GM23338 (cell line): ENCODE measurements at regions not wholly inside any gene's neighbourhood (a gene's known extent, or its start where the extent isn't known, plus 50 kb on each side); places are given as distances from the start of the nearest gene placed in this dataset.
A peak's percentile ranks its signal among the peaks of the same experiment; 100 is the strongest.

Experiments used
- ATAC-seq: fragments of 200-7000 bp; cut with Tn5 transposase; 3 replicates; pipeline ENCODE4 v1.9.1; 2020
- DNase-seq: peaks from one replicate; pipeline ENCODE4 v3.0.0-alpha.2; 2015; ENCODE audit warnings: low spot score
- H2AFZ ChIP-seq: fragments of 200-600 bp; sonication (generic); 2 replicates; pipeline ENCODE4 v1.8.0; 2016; ENCODE audit warnings: antibody characterized with exemption, mild to moderate bottlenecking, moderate library complexity
- H3F3A ChIP-seq: fragments of 200-600 bp; sonication (generic); replicated peaks from 2 replicates; pipeline ENCODE4 v1.8.0; 2017; ENCODE audit warnings: antibody characterized with exemption, mixed run types, low read depth
- H3K27ac ChIP-seq: fragments of 200-600 bp; sonication (generic); 2 replicates; pipeline ENCODE4 v1.6.1; 2016; ENCODE audit warnings: low read depth
- H3K27me3 ChIP-seq: fragments of 200-600 bp; sonication (generic); 2 replicates; pipeline ENCODE4 v1.8.0; 2016; ENCODE audit warnings: mild to moderate bottlenecking, mixed run types, moderate library complexity; ENCODE audit not compliant: insufficient read depth
- H3K36me3 ChIP-seq: fragments of 200-600 bp; sonication (generic); 2 replicates; pipeline ENCODE4 v1.8.0; 2016; ENCODE audit warnings: mild to moderate bottlenecking; ENCODE audit not compliant: insufficient read depth
- H3K4me1 ChIP-seq: fragments of 200-600 bp; sonication (generic); 2 replicates; pipeline ENCODE4 v1.8.0; 2016; ENCODE audit warnings: mild to moderate bottlenecking, moderate library complexity; ENCODE audit not compliant: insufficient read depth
- H3K4me2 ChIP-seq: fragments of 200-600 bp; sonication (generic); 2 replicates; pipeline ENCODE4 v1.7.1; 2017; ENCODE audit warnings: mixed run types
- H3K4me3 ChIP-seq: fragments of 200-600 bp; sonication (generic); 2 replicates; pipeline ENCODE4 v1.6.1; 2016; ENCODE audit warnings: mixed run types
- H3K79me2 ChIP-seq: fragments of 200-600 bp; sonication (generic); replicated peaks from 2 replicates; pipeline ENCODE4 v1.8.0; 2017; ENCODE audit warnings: mild to moderate bottlenecking; ENCODE audit not compliant: insufficient read depth
- H3K9me2 ChIP-seq: fragments of 200-600 bp; sonication (generic); 2 replicates; pipeline ENCODE4 v1.8.0; 2017; ENCODE audit not compliant: insufficient read depth
- H4K20me1 ChIP-seq: fragments of 200-600 bp; sonication (generic); replicated peaks from 2 replicates; pipeline ENCODE4 v1.8.0; 2017; ENCODE audit warnings: mild to moderate bottlenecking; ENCODE audit not compliant: insufficient read depth
- H3K27ac Mint-ChIP-seq: 2 replicates; pipeline ENCODE4 v1.8.0; 2020; ENCODE audit warnings: inconsistent platforms, mild to moderate bottlenecking, moderate library complexity, mixed read lengths
- H3K27me3 Mint-ChIP-seq: 3 replicates; pipeline ENCODE4 v1.8.0; 2022; ENCODE audit warnings: low read depth, mild to moderate bottlenecking, moderate library complexity, mixed read lengths, inconsistent platforms; ENCODE audit not compliant: insufficient read depth, poor library complexity
- H3K36me3 Mint-ChIP-seq: 3 replicates; pipeline ENCODE4 v1.8.0; 2021; ENCODE audit warnings: low read depth, mild to moderate bottlenecking, inconsistent platforms, moderate library complexity, mixed read lengths
- H3K4me1 Mint-ChIP-seq: 3 replicates; pipeline ENCODE4 v1.8.0; 2020; ENCODE audit warnings: mild to moderate bottlenecking, inconsistent platforms, mixed read lengths
- H3K4me3 Mint-ChIP-seq: 3 replicates; pipeline ENCODE4 v1.8.0; 2021; ENCODE audit warnings: moderate library complexity, mild to moderate bottlenecking, inconsistent platforms, mixed read lengths
- H3K9me3 Mint-ChIP-seq: 3 replicates; pipeline ENCODE4 v1.8.0; 2020; ENCODE audit warnings: moderate library complexity, mild to moderate bottlenecking, inconsistent platforms, mixed read lengths
- ETS1 ChIP-seq: IDR thresholded peaks from 2 replicates; pipeline ENCODE4 v1.6.1; 2016; ENCODE audit warnings: antibody characterized with exemption
- EZH2 ChIP-seq: fragments of 200-600 bp; sonication (generic); IDR thresholded peaks from one replicate; pipeline ENCODE4 v1.8.0; 2017; ENCODE audit warnings: antibody characterized with exemption, mild to moderate bottlenecking, low read depth; ENCODE audit not compliant: unreplicated experiment
- EZH2phosphoT487 ChIP-seq: fragments of 200-600 bp; sonication (generic); IDR thresholded peaks from one replicate; pipeline ENCODE4 v1.8.1; 2018; ENCODE audit warnings: antibody characterized with exemption; ENCODE audit not compliant: unreplicated experiment
- JUNB ChIP-seq: IDR thresholded peaks from one replicate; pipeline ENCODE4 v1.6.1; 2016; ENCODE audit warnings: antibody characterized with exemption; ENCODE audit not compliant: unreplicated experiment
- NANOG ChIP-seq: IDR thresholded peaks from 2 replicates; pipeline ENCODE4 v1.6.1; 2016; ENCODE audit warnings: antibody characterized with exemption, borderline replicate concordance
- POLR2AphosphoS5 ChIP-seq: IDR thresholded peaks from 2 replicates; pipeline ENCODE4 v1.6.1; 2016; ENCODE audit warnings: antibody characterized with exemption, low read depth
- STAT1 ChIP-seq: IDR thresholded peaks from one replicate; pipeline ENCODE4 v1.6.1; 2016; ENCODE audit warnings: antibody characterized with exemption; ENCODE audit not compliant: unreplicated experiment
- ZNF114 ChIP-seq: fragments of 250-450 bp; sonication (Bioruptor Pico); IDR thresholded peaks from 2 replicates; pipeline ENCODE4 v1.5.0; 2020; ENCODE audit warnings: mild to moderate bottlenecking, moderate library complexity
- ZNF331 ChIP-seq: fragments of 250-450 bp; sonication (Bioruptor Pico); IDR thresholded peaks from 2 replicates; pipeline ENCODE4 v1.5.0; 2020; ENCODE audit warnings: low read depth, mild to moderate bottlenecking, moderate library complexity
- TF ChIP-seq, protein P1 (sequence below): IDR thresholded peaks from one replicate; pipeline ENCODE4 v1.6.1; 2018; ENCODE audit warnings: antibody characterized with exemption; ENCODE audit not compliant: unreplicated experiment
- TF ChIP-seq, protein P2 (sequence below), 2 experiments: fragments of 200-600 bp in 1 of 2; sonication (generic) in 1 of 2; conservative IDR thresholded peaks; 2 replicates each; pipeline versions ENCODE4 v1.5.1 to v1.6.1; 2016 to 2017; ENCODE audit warnings: antibody characterized with exemption in 2 of 2, low read depth in 2 of 2, mild to moderate bottlenecking in 2 of 2, moderate library complexity in 1 of 2
- TF ChIP-seq, protein P3 (sequence below): fragments of 250-450 bp; sonication (Bioruptor Pico); IDR thresholded peaks from 2 replicates; pipeline ENCODE4 v1.5.0; 2020; ENCODE audit warnings: mild to moderate bottlenecking, moderate library complexity

- TF ChIP-seq EZH2: no peak
- TF ChIP-seq ZNF331 (CRISPR knock-in tag): no peak
- TF ChIP-seq POLR2AphosphoS5: no peak
- no peak for TF ChIP-seq NANOG
- no peak for TF ChIP-seq EZH2phosphoT487
- no peak for TF ChIP-seq JUNB
- TF ChIP-seq ZNF114 (CRISPR knock-in tag): no peak
- no peak for TF ChIP-seq ETS1
Observed at GRCh38 chr16:26987597-26988010, 79.1 kb upstream of the C16orf82 start (continued).

- no peak overlapping the region for H3K27ac ChIP-seq
- H4K20me1 ChIP-seq: no peaks in the 10 kb centered on the region
- H3K4me3 Mint-ChIP-seq: no peak overlapping the region
- no peak overlapping the region for H3K4me2 ChIP-seq
- H3K36me3 Mint-ChIP-seq: peaks cover 14% of the 10 kb centered on the region; the same call in 2 of the 3 replicates
- H3K9me3 Mint-ChIP-seq: peaks cover 91% of the 10 kb centered on the region
- H3K4me1 Mint-ChIP-seq: peaks cover 22% of the 10 kb centered on the region
- no peaks in the 10 kb centered on the region for H3K36me3 ChIP-seq
- peaks cover 5% of the 10 kb centered on the region for H3K27me3 Mint-ChIP-seq
- peaks cover 9% of the 10 kb centered on the region for H3K9me2 ChIP-seq
- H3K27ac Mint-ChIP-seq: no peak overlapping the region
- H3F3A ChIP-seq: 0 out of 2 replicates have a peak, but pooled peaks cover 10% of the 10 kb centered on the region
- no peaks in the 10 kb centered on the region for H3K27me3 ChIP-seq
- H3K79me2 ChIP-seq: no peaks in the 10 kb centered on the region
- DNase-seq (no peak), ATAC-seq (no peak)
- peaks cover 25% of the 10 kb centered on the region for H3K4me1 ChIP-seq
- H3K4me3 ChIP-seq: no peak overlapping the region
- H2AFZ ChIP-seq: peak overlapping the region; percentile 47; the same call in 1 of the 2 replicates
- TF ChIP-seq, protein P1, sequence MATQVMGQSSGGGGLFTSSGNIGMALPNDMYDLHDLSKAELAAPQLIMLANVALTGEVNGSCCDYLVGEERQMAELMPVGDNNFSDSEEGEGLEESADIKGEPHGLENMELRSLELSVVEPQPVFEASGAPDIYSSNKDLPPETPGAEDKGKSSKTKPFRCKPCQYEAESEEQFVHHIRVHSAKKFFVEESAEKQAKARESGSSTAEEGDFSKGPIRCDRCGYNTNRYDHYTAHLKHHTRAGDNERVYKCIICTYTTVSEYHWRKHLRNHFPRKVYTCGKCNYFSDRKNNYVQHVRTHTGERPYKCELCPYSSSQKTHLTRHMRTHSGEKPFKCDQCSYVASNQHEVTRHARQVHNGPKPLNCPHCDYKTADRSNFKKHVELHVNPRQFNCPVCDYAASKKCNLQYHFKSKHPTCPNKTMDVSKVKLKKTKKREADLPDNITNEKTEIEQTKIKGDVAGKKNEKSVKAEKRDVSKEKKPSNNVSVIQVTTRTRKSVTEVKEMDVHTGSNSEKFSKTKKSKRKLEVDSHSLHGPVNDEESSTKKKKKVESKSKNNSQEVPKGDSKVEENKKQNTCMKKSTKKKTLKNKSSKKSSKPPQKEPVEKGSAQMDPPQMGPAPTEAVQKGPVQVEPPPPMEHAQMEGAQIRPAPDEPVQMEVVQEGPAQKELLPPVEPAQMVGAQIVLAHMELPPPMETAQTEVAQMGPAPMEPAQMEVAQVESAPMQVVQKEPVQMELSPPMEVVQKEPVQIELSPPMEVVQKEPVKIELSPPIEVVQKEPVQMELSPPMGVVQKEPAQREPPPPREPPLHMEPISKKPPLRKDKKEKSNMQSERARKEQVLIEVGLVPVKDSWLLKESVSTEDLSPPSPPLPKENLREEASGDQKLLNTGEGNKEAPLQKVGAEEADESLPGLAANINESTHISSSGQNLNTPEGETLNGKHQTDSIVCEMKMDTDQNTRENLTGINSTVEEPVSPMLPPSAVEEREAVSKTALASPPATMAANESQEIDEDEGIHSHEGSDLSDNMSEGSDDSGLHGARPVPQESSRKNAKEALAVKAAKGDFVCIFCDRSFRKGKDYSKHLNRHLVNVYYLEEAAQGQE: no peak
- TF ChIP-seq JUNB (no peak), EZH2 (no peak), ZNF114 (CRISPR knock-in tag) (no peak), ETS1 (no peak), STAT1 (no peak)
- TF ChIP-seq, protein P2, sequence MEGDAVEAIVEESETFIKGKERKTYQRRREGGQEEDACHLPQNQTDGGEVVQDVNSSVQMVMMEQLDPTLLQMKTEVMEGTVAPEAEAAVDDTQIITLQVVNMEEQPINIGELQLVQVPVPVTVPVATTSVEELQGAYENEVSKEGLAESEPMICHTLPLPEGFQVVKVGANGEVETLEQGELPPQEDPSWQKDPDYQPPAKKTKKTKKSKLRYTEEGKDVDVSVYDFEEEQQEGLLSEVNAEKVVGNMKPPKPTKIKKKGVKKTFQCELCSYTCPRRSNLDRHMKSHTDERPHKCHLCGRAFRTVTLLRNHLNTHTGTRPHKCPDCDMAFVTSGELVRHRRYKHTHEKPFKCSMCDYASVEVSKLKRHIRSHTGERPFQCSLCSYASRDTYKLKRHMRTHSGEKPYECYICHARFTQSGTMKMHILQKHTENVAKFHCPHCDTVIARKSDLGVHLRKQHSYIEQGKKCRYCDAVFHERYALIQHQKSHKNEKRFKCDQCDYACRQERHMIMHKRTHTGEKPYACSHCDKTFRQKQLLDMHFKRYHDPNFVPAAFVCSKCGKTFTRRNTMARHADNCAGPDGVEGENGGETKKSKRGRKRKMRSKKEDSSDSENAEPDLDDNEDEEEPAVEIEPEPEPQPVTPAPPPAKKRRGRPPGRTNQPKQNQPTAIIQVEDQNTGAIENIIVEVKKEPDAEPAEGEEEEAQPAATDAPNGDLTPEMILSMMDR (conservative IDR thresholded peaks at IDR 0.05; ENCODE audit: low read depth in 2 of 2): no peak
- TF ChIP-seq, protein P3, sequence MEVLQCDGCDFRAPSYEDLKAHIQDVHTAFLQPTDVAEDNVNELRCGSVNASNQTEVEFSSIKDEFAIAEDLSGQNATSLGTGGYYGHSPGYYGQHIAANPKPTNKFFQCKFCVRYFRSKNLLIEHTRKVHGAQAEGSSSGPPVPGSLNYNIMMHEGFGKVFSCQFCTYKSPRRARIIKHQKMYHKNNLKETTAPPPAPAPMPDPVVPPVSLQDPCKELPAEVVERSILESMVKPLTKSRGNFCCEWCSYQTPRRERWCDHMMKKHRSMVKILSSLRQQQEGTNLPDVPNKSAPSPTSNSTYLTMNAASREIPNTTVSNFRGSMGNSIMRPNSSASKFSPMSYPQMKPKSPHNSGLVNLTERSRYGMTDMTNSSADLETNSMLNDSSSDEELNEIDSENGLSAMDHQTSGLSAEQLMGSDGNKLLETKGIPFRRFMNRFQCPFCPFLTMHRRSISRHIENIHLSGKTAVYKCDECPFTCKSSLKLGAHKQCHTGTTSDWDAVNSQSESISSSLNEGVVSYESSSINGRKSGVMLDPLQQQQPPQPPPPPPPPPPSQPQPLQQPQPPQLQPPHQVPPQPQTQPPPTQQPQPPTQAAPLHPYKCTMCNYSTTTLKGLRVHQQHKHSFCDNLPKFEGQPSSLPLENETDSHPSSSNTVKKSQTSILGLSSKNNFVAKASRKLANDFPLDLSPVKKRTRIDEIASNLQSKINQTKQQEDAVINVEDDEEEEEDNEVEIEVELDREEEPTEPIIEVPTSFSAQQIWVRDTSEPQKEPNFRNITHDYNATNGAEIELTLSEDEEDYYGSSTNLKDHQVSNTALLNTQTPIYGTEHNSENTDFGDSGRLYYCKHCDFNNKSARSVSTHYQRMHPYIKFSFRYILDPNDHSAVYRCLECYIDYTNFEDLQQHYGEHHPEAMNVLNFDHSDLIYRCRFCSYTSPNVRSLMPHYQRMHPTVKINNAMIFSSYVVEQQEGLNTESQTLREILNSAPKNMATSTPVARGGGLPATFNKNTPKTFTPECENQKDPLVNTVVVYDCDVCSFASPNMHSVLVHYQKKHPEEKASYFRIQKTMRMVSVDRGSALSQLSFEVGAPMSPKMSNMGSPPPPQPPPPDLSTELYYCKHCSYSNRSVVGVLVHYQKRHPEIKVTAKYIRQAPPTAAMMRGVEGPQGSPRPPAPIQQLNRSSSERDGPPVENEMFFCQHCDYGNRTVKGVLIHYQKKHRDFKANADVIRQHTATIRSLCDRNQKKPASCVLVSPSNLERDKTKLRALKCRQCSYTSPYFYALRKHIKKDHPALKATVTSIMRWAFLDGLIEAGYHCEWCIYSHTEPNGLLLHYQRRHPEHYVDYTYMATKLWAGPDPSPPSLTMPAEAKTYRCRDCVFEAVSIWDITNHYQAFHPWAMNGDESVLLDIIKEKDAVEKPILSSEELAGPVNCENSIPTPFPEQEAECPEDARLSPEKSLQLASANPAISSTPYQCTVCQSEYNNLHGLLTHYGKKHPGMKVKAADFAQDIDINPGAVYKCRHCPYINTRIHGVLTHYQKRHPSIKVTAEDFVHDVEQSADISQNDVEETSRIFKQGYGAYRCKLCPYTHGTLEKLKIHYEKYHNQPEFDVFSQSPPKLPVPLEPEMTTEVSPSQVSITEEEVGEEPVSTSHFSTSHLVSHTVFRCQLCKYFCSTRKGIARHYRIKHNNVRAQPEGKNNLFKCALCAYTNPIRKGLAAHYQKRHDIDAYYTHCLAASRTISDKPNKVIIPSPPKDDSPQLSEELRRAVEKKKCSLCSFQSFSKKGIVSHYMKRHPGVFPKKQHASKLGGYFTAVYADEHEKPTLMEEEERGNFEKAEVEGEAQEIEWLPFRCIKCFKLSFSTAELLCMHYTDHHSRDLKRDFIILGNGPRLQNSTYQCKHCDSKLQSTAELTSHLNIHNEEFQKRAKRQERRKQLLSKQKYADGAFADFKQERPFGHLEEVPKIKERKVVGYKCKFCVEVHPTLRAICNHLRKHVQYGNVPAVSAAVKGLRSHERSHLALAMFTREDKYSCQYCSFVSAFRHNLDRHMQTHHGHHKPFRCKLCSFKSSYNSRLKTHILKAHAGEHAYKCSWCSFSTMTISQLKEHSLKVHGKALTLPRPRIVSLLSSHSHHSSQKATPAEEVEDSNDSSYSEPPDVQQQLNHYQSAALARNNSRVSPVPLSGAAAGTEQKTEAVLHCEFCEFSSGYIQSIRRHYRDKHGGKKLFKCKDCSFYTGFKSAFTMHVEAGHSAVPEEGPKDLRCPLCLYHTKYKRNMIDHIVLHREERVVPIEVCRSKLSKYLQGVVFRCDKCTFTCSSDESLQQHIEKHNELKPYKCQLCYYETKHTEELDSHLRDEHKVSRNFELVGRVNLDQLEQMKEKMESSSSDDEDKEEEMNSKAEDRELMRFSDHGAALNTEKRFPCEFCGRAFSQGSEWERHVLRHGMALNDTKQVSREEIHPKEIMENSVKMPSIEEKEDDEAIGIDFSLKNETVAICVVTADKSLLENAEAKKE (CRISPR knock-in tag): no peak
Observed at GRCh38 chr16:26988186-26988585, 78.5 kb upstream of the C16orf82 start.
